ENCODE measurements at regions not wholly inside any gene's neighbourhood (a gene's known extent, or its start where the extent isn't known, plus 50 kb on each side); places are given as distances from the start of the nearest gene placed in this dataset.

DNA sequence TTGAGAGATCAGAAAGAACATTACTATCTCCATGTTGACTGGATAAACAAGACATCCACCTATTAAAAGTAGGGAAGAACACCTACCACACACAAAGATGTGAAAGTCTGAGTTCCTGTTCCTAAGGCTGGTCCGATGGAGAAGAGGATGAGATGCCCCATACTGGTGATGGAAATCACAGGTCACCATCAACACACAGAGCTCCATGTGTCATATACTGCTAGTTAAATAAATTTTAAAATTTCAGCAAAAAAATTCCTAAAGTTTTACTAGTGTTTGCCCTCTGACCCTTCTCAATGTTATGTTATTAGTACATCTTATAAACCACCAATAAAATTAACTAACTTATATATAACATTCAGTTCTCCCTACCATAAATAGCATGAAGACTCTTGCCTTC, 59.1 kb downstream of the KCNA5 start:
- Histone ChIP-seq H3F3A (ENCODE audit: insufficient read depth, low read length, poor library complexity, severe bottlenecking) (no peaks in the 10 kb centered on the region), H3K4me3 (ENCODE audit: low read length) (no peak overlapping the region), H3K9me2 (ENCODE audit: insufficient read depth, low read length) (no peaks in the 10 kb centered on the region), H3K79me2 (replicated peaks; ENCODE audit: insufficient read depth, low read length) (no peaks in the 10 kb centered on the region), H3K9me3 (ENCODE audit: low read length) (no peaks in the 10 kb centered on the region), H3K9ac (ENCODE audit: low read length) (no peak overlapping the region), H3K27me3 (ENCODE audit: insufficient read depth, low read depth, low read length) (no peaks in the 10 kb centered on the region), H3K36me3 (ENCODE audit: insufficient read depth, low read length) (no peaks in the 10 kb centered on the region), H2AFZ (ENCODE audit: low read depth, low read length) (no peak overlapping the region), H3K4me2 (ENCODE audit: low read length) (no peak overlapping the region), H3K27ac (ENCODE audit: low read length) (no peak overlapping the region), H4K20me1 (ENCODE audit: insufficient read depth) (no peaks in the 10 kb centered on the region)
- TF ChIP-seq EZH2 (IDR thresholded peaks at IDR 0.05; ENCODE audit: borderline replicate concordance, insufficient read depth, low read length, poor library complexity, severe bottlenecking): no peak
- TF ChIP-seq EP300 (conservative IDR thresholded peaks at IDR 0.05; ENCODE audit: poor library complexity, severe bottlenecking): no peak
- no peak for TF ChIP-seq SMC3 (conservative IDR thresholded peaks at IDR 0.05; ENCODE audit: poor library complexity)
- no peak for TF ChIP-seq TAF1 (IDR thresholded peaks at IDR 0.05; ENCODE audit: low read depth)
- TF ChIP-seq, protein P1, sequence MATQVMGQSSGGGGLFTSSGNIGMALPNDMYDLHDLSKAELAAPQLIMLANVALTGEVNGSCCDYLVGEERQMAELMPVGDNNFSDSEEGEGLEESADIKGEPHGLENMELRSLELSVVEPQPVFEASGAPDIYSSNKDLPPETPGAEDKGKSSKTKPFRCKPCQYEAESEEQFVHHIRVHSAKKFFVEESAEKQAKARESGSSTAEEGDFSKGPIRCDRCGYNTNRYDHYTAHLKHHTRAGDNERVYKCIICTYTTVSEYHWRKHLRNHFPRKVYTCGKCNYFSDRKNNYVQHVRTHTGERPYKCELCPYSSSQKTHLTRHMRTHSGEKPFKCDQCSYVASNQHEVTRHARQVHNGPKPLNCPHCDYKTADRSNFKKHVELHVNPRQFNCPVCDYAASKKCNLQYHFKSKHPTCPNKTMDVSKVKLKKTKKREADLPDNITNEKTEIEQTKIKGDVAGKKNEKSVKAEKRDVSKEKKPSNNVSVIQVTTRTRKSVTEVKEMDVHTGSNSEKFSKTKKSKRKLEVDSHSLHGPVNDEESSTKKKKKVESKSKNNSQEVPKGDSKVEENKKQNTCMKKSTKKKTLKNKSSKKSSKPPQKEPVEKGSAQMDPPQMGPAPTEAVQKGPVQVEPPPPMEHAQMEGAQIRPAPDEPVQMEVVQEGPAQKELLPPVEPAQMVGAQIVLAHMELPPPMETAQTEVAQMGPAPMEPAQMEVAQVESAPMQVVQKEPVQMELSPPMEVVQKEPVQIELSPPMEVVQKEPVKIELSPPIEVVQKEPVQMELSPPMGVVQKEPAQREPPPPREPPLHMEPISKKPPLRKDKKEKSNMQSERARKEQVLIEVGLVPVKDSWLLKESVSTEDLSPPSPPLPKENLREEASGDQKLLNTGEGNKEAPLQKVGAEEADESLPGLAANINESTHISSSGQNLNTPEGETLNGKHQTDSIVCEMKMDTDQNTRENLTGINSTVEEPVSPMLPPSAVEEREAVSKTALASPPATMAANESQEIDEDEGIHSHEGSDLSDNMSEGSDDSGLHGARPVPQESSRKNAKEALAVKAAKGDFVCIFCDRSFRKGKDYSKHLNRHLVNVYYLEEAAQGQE (IDR thresholded peaks at IDR 0.05; ENCODE audit: borderline replicate concordance): no peak
- TF ChIP-seq POLR2AphosphoS5 (IDR thresholded peaks at IDR 0.05): no peak
- TF ChIP-seq RAD21 (conservative IDR thresholded peaks at IDR 0.05): no peak
- no peak for TF ChIP-seq MXI1 (conservative IDR thresholded peaks at IDR 0.05; ENCODE audit: poor library complexity, severe bottlenecking)
- TF ChIP-seq, protein P2, sequence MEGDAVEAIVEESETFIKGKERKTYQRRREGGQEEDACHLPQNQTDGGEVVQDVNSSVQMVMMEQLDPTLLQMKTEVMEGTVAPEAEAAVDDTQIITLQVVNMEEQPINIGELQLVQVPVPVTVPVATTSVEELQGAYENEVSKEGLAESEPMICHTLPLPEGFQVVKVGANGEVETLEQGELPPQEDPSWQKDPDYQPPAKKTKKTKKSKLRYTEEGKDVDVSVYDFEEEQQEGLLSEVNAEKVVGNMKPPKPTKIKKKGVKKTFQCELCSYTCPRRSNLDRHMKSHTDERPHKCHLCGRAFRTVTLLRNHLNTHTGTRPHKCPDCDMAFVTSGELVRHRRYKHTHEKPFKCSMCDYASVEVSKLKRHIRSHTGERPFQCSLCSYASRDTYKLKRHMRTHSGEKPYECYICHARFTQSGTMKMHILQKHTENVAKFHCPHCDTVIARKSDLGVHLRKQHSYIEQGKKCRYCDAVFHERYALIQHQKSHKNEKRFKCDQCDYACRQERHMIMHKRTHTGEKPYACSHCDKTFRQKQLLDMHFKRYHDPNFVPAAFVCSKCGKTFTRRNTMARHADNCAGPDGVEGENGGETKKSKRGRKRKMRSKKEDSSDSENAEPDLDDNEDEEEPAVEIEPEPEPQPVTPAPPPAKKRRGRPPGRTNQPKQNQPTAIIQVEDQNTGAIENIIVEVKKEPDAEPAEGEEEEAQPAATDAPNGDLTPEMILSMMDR (IDR thresholded peaks at IDR 0.05; ENCODE audit: poor library complexity, severe bottlenecking): no peak

DNA sequence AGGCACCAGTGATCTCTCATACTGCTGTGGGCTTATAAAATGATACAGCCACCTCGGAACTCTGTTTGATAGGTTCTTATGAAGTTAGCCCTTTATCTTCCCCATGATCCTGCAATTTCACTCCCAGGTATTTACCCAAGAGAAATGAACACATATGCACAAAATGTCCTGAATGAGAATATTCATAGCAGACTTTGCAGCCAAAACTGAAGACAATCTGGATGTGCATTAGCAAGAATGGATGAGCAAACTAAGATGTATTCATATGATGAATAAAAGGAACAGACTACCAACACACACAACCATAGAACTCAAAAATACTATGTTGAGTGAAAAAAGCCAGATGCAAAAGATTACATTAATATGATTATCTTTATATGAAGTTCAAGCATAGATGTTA, 66.7 kb downstream of the KCNA5 start:
- Histone ChIP-seq H3K27ac (ENCODE audit: low read length) (no peak overlapping the region), H3K9ac (ENCODE audit: low read length) (no peak overlapping the region), H3K79me2 (replicated peaks; ENCODE audit: insufficient read depth, low read length) (no peaks in the 10 kb centered on the region)

More for the DNA sequence above, 66.7 kb downstream of the KCNA5 start:
- Histone ChIP-seq H2AFZ (ENCODE audit: low read depth, low read length) (no peak overlapping the region), H3K4me2 (ENCODE audit: low read length) (no peak overlapping the region), H4K20me1 (ENCODE audit: insufficient read depth) (no peaks in the 10 kb centered on the region), H3K36me3 (ENCODE audit: insufficient read depth, low read length) (no peaks in the 10 kb centered on the region), H3K4me3 (ENCODE audit: low read length) (no peak overlapping the region), H3K9me3 (ENCODE audit: low read length) (no peaks in the 10 kb centered on the region), H3K9me2 (ENCODE audit: insufficient read depth, low read length) (no peaks in the 10 kb centered on the region), H3K27me3 (ENCODE audit: insufficient read depth, low read depth, low read length) (no peaks in the 10 kb centered on the region), H3F3A (ENCODE audit: insufficient read depth, low read length, poor library complexity, severe bottlenecking) (no peaks in the 10 kb centered on the region)
- TF ChIP-seq, protein P2 (IDR thresholded peaks at IDR 0.05; ENCODE audit: poor library complexity, severe bottlenecking): no peak
- no peak for TF ChIP-seq POLR2AphosphoS5 (IDR thresholded peaks at IDR 0.05)
- no peak for TF ChIP-seq EP300 (conservative IDR thresholded peaks at IDR 0.05; ENCODE audit: poor library complexity, severe bottlenecking)
- no peak for TF ChIP-seq EZH2 (IDR thresholded peaks at IDR 0.05; ENCODE audit: borderline replicate concordance, insufficient read depth, low read length, poor library complexity, severe bottlenecking)
- no peak for TF ChIP-seq SMC3 (conservative IDR thresholded peaks at IDR 0.05; ENCODE audit: poor library complexity)
- no peak for TF ChIP-seq MXI1 (conservative IDR thresholded peaks at IDR 0.05; ENCODE audit: poor library complexity, severe bottlenecking)
- TF ChIP-seq, protein P1 (IDR thresholded peaks at IDR 0.05; ENCODE audit: borderline replicate concordance): no peak
- no peak for TF ChIP-seq TAF1 (IDR thresholded peaks at IDR 0.05; ENCODE audit: low read depth)
- no peak for TF ChIP-seq RAD21 (conservative IDR thresholded peaks at IDR 0.05)
